ENCODE measurements at regions not wholly inside any gene's neighbourhood (a gene's known extent, or its start where the extent isn't known, plus 50 kb on each side); places are given as distances from the start of the nearest gene placed in this dataset.
A peak's percentile ranks its signal among the peaks of the same experiment; 100 is the strongest.

GRCh38 chr10:3869036-3869435, 84.0 kb upstream of the KLF6 start:
- no peak overlapping the region for H3K4me3 ChIP-seq
- CTCF ChIA-PET = no interaction called here
- H3F3A ChIP-seq (ENCODE audit: insufficient read depth, low read depth) = no peaks in the 10 kb centered on the region
- DNase-seq = peak in 1 of 2 experiments; percentile 48
- no peaks in the 10 kb centered on the region for H3K36me3 ChIP-seq (ENCODE audit: low read depth)
- no peaks in the 10 kb centered on the region for H3K9me3 ChIP-seq (ENCODE audit: insufficient read depth, low read depth)
- no peaks in the 10 kb centered on the region for H4K20me1 ChIP-seq (ENCODE audit: insufficient read depth)
- POLR2A ChIA-PET (ENCODE audit: unreplicated experiment) = no interaction called here
- H3K9me2 ChIP-seq (ENCODE audit: insufficient read depth) = no peaks in the 10 kb centered on the region
- no peaks in the 10 kb centered on the region for H3K27me3 ChIP-seq (ENCODE audit: insufficient read depth, low read depth)
- peak overlapping the region; percentile 34; the same call in 1 of the 2 replicates for H3K4me2 ChIP-seq
- H3K79me2 ChIP-seq (ENCODE audit: low read depth) = no peaks in the 10 kb centered on the region
- TF ChIP-seq CTCF (conservative IDR thresholded peaks at IDR 0.05) (no peak), EZH2 (IDR thresholded peaks at IDR 0.05; ENCODE audit: low read depth) (no peak)
- H2AFZ ChIP-seq = no peak overlapping the region
- H3K27ac ChIP-seq = 0 out of 2 replicates have a peak overlapping the region, but pooled peaks have one; percentile 16
- H3K4me1 ChIP-seq (replicated peaks; ENCODE audit: insufficient read depth) = peaks cover 10% of the 10 kb centered on the region
- intact Hi-C loops (cut with micrococcal nuclease; ENCODE audit: unreplicated experiment) = no loop called here
- BruUV-seq (replicated peaks) = no TSS peak

DNA sequence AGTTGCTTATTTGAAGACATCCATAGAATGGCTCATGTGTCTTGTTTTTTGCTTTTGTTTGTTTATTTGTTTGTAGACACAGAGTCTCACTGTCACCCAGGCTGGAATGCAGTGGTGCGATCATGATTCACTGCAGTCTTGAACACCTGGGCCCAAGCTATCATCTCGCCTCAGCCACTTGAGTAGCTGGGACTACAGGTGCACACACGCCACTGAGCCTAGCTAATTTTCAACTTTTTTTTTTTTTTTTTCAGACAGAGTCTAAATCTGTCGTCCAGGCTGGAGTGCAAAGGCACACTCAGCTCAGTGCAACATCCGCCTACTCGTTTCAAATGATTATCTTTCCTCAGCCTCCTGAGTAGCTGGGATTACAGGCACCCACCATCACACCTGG, 83.3 kb upstream of the KLF6 start:
- no peaks in the 10 kb centered on the region for H3K36me3 ChIP-seq (ENCODE audit: low read depth)
- no peaks in the 10 kb centered on the region for H3F3A ChIP-seq (ENCODE audit: insufficient read depth, low read depth)
- intact Hi-C loops (cut with micrococcal nuclease; ENCODE audit: unreplicated experiment) = no loop called here
- no peak overlapping the region for H3K4me3 ChIP-seq
- ChIA-PET POLR2A (ENCODE audit: unreplicated experiment) (no interaction called here), CTCF (no interaction called here)
- H3K4me1 ChIP-seq (replicated peaks; ENCODE audit: insufficient read depth) = peaks cover 10% of the 10 kb centered on the region
- H3K27ac ChIP-seq = no peak overlapping the region
- no peaks in the 10 kb centered on the region for H3K27me3 ChIP-seq (ENCODE audit: insufficient read depth, low read depth)
- no peak overlapping the region for H3K4me2 ChIP-seq
- no peak for TF ChIP-seq CTCF (conservative IDR thresholded peaks at IDR 0.05)
- no peak for TF ChIP-seq EZH2 (IDR thresholded peaks at IDR 0.05; ENCODE audit: low read depth)
- H2AFZ ChIP-seq = no peak overlapping the region
- no peaks in the 10 kb centered on the region for H3K9me3 ChIP-seq (ENCODE audit: insufficient read depth, low read depth)
- no peaks in the 10 kb centered on the region for H3K79me2 ChIP-seq (ENCODE audit: low read depth)
- H3K9me2 ChIP-seq (ENCODE audit: insufficient read depth) = no peaks in the 10 kb centered on the region
- H4K20me1 ChIP-seq (ENCODE audit: insufficient read depth) = no peaks in the 10 kb centered on the region
- no TSS peak for BruUV-seq (replicated peaks)
- no peak for DNase-seq

DNA sequence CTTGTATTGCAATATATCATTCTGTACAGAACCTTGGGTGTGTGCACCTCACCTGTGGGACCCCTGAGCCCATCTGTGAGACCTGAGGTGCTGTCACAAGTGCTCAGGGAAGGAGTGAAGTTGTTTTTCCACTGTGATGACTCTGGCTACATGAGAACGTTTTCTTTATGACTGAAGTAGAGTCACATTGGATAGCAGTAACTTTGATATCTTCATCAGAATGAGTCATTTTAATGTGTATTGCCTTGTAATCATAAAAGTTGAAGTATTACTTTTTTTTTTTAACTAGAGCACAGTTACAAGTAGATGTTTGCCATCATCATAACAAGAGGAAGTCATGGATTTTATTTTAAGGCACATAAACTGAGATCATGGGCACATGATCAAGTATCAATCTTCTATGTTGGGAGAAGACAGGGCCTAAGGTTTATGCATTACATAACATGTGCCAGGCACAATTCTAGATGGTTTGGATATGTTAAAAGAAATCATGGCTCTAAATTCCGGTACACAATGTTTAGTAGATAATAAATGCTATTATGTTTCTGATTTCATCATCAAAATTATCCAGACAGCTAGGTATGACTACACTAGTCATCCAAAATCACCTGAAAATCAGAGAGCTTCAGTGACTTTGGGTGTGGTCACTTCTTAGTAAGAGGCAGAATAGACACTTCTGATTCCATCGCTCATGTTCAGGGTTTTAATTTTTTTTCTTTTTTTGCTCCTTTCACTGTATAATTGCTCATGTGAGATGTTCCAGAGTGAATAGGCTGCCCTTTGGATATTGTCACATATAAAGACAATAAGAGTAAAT, 82.7 kb upstream of the KLF6 start:
- no peak overlapping the region for H3K27ac ChIP-seq
- no TSS peak for BruUV-seq (replicated peaks)
- no peaks in the 10 kb centered on the region for H3K36me3 ChIP-seq (ENCODE audit: low read depth)
- H3K27me3 ChIP-seq (ENCODE audit: insufficient read depth, low read depth) = no peaks in the 10 kb centered on the region
- H4K20me1 ChIP-seq (ENCODE audit: insufficient read depth) = no peaks in the 10 kb centered on the region
- H3K4me2 ChIP-seq = no peak overlapping the region
- CTCF ChIA-PET = no interaction called here
- no peaks in the 10 kb centered on the region for H3K9me3 ChIP-seq (ENCODE audit: insufficient read depth, low read depth)
- H3F3A ChIP-seq (ENCODE audit: insufficient read depth, low read depth) = no peaks in the 10 kb centered on the region
- H3K9me2 ChIP-seq (ENCODE audit: insufficient read depth) = no peaks in the 10 kb centered on the region
- no peak overlapping the region for H2AFZ ChIP-seq
- peaks cover 10% of the 10 kb centered on the region for H3K4me1 ChIP-seq (replicated peaks; ENCODE audit: insufficient read depth)
- TF ChIP-seq CTCF (conservative IDR thresholded peaks at IDR 0.05) = no peak
- TF ChIP-seq EZH2 (IDR thresholded peaks at IDR 0.05; ENCODE audit: low read depth) = no peak
- H3K4me3 ChIP-seq = no peak overlapping the region
- DNase-seq = no peak
- no peaks in the 10 kb centered on the region for H3K79me2 ChIP-seq (ENCODE audit: low read depth)
- intact Hi-C loops (cut with micrococcal nuclease; ENCODE audit: unreplicated experiment) = no loop called here
- POLR2A ChIA-PET (ENCODE audit: unreplicated experiment) = no interaction called here
